Left renal cortex interstitium (tissue), 4 donors: ENCODE measurements at regions not wholly inside any gene's neighbourhood (a gene's known extent, or its start where the extent isn't known, plus 50 kb on each side); places are given as distances from the start of the nearest gene placed in this dataset.
"Not testable (repeated sequence)": the region's sequence is repeated elsewhere in the genome, so short reads cannot be mapped to it uniquely, and the experiment has no call there.

Experiments
- DNase-seq, 4 donors: peaks; one replicate each; pipeline ENCODE4 v3.0.0-alpha.2; 2013; ENCODE audit warnings: low read depth in 4 of 4, low spot score in 2 of 4, missing footprints in 1 of 4

GRCh38 chr5:93359296-93359959, 221.6 kb downstream of the NR2F1-AS1 start:
- no peak for DNase-seq

- no peak for DNase-seq
Measured at GRCh38 chr5:93358176-93358575, 222.8 kb downstream of the NR2F1-AS1 start.

GRCh38 chr5:93357686-93358085, 223.3 kb downstream of the NR2F1-AS1 start:
- no peak for DNase-seq

- DNase-seq = no peak
Measured at GRCh38 chr5:93355691-93356090, 225.3 kb downstream of the NR2F1-AS1 start.

GRCh38 chr5:93352186-93352585, 228.8 kb downstream of the NR2F1-AS1 start:
- DNase-seq = no peak

- no peak for DNase-seq
Measured at GRCh38 chr5:93349613-93350012, 231.4 kb downstream of the NR2F1-AS1 start.

- DNase-seq = no peak
Measured at GRCh38 chr5:93348231-93348630, 232.8 kb downstream of the NR2F1-AS1 start.

- DNase-seq = not testable (repeated sequence)
Measured at GRCh38 chr5:93346850-93347249, 234.2 kb downstream of the NR2F1-AS1 start.

- DNase-seq = no peak
Measured at GRCh38 chr5:93346301-93346700, 234.7 kb downstream of the NR2F1-AS1 start.

GRCh38 chr5:93343570-93343969, 237.4 kb downstream of the NR2F1-AS1 start:
- DNase-seq = no peak

- no peak for DNase-seq
Measured at GRCh38 chr5:93342563-93343061, 238.4 kb downstream of the NR2F1-AS1 start.

GRCh38 chr5:93340881-93341280, 240.1 kb downstream of the NR2F1-AS1 start:
- DNase-seq = no peak

- DNase-seq = no peak
Measured at GRCh38 chr5:93337138-93337537, 243.9 kb downstream of the NR2F1-AS1 start.

GRCh38 chr5:93336330-93337110, 244.5 kb downstream of the NR2F1-AS1 start:
- DNase-seq = no peak

GRCh38 chr5:93331863-93332262, 249.2 kb downstream of the NR2F1-AS1 start:
- no peak for DNase-seq

- no peak for DNase-seq
Measured at GRCh38 chr5:93331241-93331640, 249.8 kb downstream of the NR2F1-AS1 start.

GRCh38 chr5:93330506-93330905, 250.5 kb downstream of the NR2F1-AS1 start:
- no peak for DNase-seq

- no peak for DNase-seq
Measured at GRCh38 chr5:93329756-93330155, 251.3 kb downstream of the NR2F1-AS1 start.

- DNase-seq = no peak
Measured at GRCh38 chr5:93328833-93329232, 252.2 kb downstream of the NR2F1-AS1 start.

- DNase-seq = no peak
Measured at GRCh38 chr5:93327605-93328004, 253.4 kb downstream of the NR2F1-AS1 start.

- no peak for DNase-seq
Measured at GRCh38 chr5:93325946-93326345, 255.1 kb downstream of the NR2F1-AS1 start.
